Thyroid gland (tissue), 4 donors: ENCODE measurements at regions not wholly inside any gene's neighbourhood (a gene's known extent, or its start where the extent isn't known, plus 50 kb on each side); places are given as distances from the start of the nearest gene placed in this dataset.
"Not testable (repeated sequence)": the region's sequence is repeated elsewhere in the genome, so short reads cannot be mapped to it uniquely, and the experiment has no call there.

ENCODE experiments used
- DNase-seq, 2 donors: peaks; one replicate each; pipeline ENCODE4 v3.0.0-alpha.2; 2019
- H3K27ac ChIP-seq, 3 donors: fragments of 200-600 bp; sonication (generic); 1 replicate in 2 of 3; 2 replicates in 1 of 3; pipeline ENCODE4 v1.5.1; 2016 to 2019; ENCODE audit warnings: mild to moderate bottlenecking in 1 of 3, moderate library complexity in 1 of 3
- H3K27me3 ChIP-seq: fragments of 200-600 bp; sonication (generic); one replicate; pipeline ENCODE4 v1.5.1; 2019
- H3K36me3 ChIP-seq, 2 donors: fragments of 200-600 bp; sonication (generic); one replicate each; pipeline ENCODE4 v1.5.1; 2016 to 2019
- H3K4me1 ChIP-seq, 2 donors: fragments of 200-600 bp; sonication (generic); one replicate each; pipeline ENCODE4 v1.5.1; 2017 to 2019
- H3K4me3 ChIP-seq, 3 donors: fragments of 200-600 bp; sonication (generic); replicated peaks in 1 of 3; 1 replicate in 2 of 3; 2 replicates in 1 of 3; pipeline ENCODE4 v1.5.1; 2016; ENCODE audit warnings: mild to moderate bottlenecking in 1 of 3
- H3K9me3 ChIP-seq: fragments of 200-600 bp; sonication (generic); one replicate; pipeline ENCODE4 v1.5.1; 2017
- CTCF ChIP-seq, 6 experiments: fragments of 200-600 bp in 3 of 6; fragments of 450-650 bp in 3 of 6; sonication (generic) in 3 of 6; IDR thresholded peaks; one replicate each; pipeline ENCODE4 v1.5.1; 2016 to 2019; ENCODE audit warnings: antibody characterized with exemption in 6 of 6, mild to moderate bottlenecking in 2 of 6, inconsistent platforms in 1 of 6, moderate library complexity in 1 of 6
- POLR2A ChIP-seq, 2 donors: fragments of 450-650 bp; IDR thresholded peaks; one replicate each; pipeline ENCODE4 v1.6.1; 2017; ENCODE audit warnings: antibody characterized with exemption in 2 of 2, mild to moderate bottlenecking in 2 of 2, moderate library complexity in 1 of 2
- WGBS, 2 donors: methylation state at CpG; one replicate each; pipeline ENCODE4 v1.1.5; 2017; 5-methylcytosine and 5-hydroxymethylcytosine counted together
- intact Hi-C: fragments of 100-400 bp; cut with DNase I; formaldehyde crosslinking; loops from one replicate; pipeline ENCODE4 v1.15.1; 2023

DNA sequence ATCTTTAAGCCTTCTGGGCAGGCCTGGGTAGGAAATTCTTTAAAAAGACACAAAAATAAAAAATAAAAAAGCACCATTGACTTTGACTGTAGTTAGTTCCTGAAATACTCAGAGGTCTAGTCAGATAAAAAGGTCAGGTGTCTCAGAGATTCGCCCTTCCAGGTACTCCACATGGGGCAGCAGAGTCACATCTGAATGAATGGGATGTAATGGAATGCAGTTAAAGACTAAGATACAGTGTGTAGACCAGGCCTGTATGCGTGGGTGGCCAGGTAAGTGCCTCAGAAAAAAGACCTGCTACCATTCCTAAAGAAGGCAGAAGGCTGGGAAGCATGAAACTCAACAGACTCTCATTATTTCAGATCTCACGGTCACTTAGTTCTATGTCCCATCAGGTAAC is 68.6 kb upstream of the SEM1 start:
- intact Hi-C loops = no loop called here
- no peaks in the 10 kb centered on the region for H3K36me3 ChIP-seq
- no peaks in the 10 kb centered on the region for H3K4me1 ChIP-seq
- peak in 1 of 2 donors; percentile 17 for DNase-seq
- WGBS, 2 donors = 37 to 56% methylated on average over 3 of the region's 3 CpGs
- no peak overlapping the region for H3K27ac ChIP-seq
- no peak for TF ChIP-seq POLR2A (IDR thresholded peaks at IDR 0.05)
- no peak for TF ChIP-seq CTCF (IDR thresholded peaks at IDR 0.05)
- no peaks in the 10 kb centered on the region for H3K27me3 ChIP-seq
- no peak overlapping the region for H3K4me3 ChIP-seq
- no peaks in the 10 kb centered on the region for H3K9me3 ChIP-seq

- H3K27ac ChIP-seq = no peak overlapping the region
- intact Hi-C loops = no loop called here
- H3K27me3 ChIP-seq = no peaks in the 10 kb centered on the region
- no peak for TF ChIP-seq CTCF (IDR thresholded peaks at IDR 0.05)
- no peak for TF ChIP-seq POLR2A (IDR thresholded peaks at IDR 0.05)
- H3K4me3 ChIP-seq = no peak overlapping the region
- no peaks in the 10 kb centered on the region for H3K4me1 ChIP-seq
- DNase-seq = no peak
- H3K36me3 ChIP-seq = no peaks in the 10 kb centered on the region
- H3K9me3 ChIP-seq = no peaks in the 10 kb centered on the region
Observed at GRCh38 chr7:96781919-96782318, 72.3 kb upstream of the SEM1 start.

DNA sequence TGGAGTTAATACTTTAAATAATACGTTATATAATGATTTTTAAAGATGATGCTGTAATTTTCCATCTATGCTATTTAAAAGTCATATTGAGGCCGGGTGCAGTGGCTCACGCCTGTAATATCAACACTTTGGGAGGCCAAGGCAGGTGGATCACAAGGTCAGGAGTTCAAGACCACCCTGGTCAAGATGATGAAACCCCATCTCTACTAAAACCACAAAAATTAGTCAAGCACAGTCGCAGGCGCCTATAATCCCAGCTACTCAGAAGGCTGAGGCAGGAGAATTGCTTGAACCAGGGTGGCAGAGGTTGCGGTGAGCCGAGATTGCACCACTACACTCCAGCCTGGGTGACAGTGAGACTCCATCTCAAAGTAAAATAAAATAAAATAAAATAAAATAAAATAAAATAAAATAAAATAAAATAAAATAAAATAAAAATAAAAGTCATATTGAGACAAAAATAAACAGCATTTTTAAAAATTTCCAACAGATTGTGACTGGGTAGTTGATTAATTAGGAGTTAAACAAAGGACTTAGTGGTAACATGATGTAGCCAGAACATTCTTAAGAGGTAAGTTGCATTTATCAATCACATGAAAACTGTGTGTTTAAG is 73.1 kb upstream of the SEM1 start:
- 77% methylated on average over 7 of the region's 7 CpGs for WGBS, 2 donors
- H3K27ac ChIP-seq, H3K4me1 ChIP-seq, intact Hi-C loops, H3K9me3 ChIP-seq, H3K36me3 ChIP-seq, H3K4me3 ChIP-seq, H3K27me3 ChIP-seq, DNase-seq: not testable (repeated sequence)

GRCh38 chr7:96784597-96784996 is 75.0 kb upstream of the SEM1 start:
- intact Hi-C loops = no loop called here
- Histone ChIP-seq H3K27me3 (no peaks in the 10 kb centered on the region), H3K27ac (no peak overlapping the region), H3K4me1 (no peaks in the 10 kb centered on the region), H3K4me3 (no peak overlapping the region), H3K9me3 (no peaks in the 10 kb centered on the region), H3K36me3 (no peaks in the 10 kb centered on the region)
- TF ChIP-seq POLR2A (IDR thresholded peaks at IDR 0.05) = no peak
- TF ChIP-seq CTCF (IDR thresholded peaks at IDR 0.05) = no peak
- 80 to 89% methylated on average over 1 of the region's 1 CpG for WGBS, 2 donors
- DNase-seq = no peak

GRCh38 chr7:96786261-96786997 is 76.8 kb upstream of the SEM1 start:
- H3K4me1 ChIP-seq = no peaks in the 10 kb centered on the region
- peak; percentile 18 to 31 for DNase-seq
- no peaks in the 10 kb centered on the region for H3K9me3 ChIP-seq
- H3K27me3 ChIP-seq = no peaks in the 10 kb centered on the region
- intact Hi-C loops = no loop called here
- H3K4me3 ChIP-seq = no peak overlapping the region
- peak overlapping the region in 1 of 3 donors; percentile 15 for H3K27ac ChIP-seq
- WGBS, 2 donors = 42 to 48% methylated on average over 15 of the region's 15 CpGs
- no peaks in the 10 kb centered on the region for H3K36me3 ChIP-seq
- TF ChIP-seq CTCF (IDR thresholded peaks at IDR 0.05) (no peak), POLR2A (IDR thresholded peaks at IDR 0.05) (no peak)
